B cell (primary cell): ENCODE measurements at regions not wholly inside any gene's neighbourhood (a gene's known extent, or its start where the extent isn't known, plus 50 kb on each side); places are given as distances from the start of the nearest gene placed in this dataset.

Source experiments
- ATAC-seq: fragments of 200-7000 bp; cut with Tn5 transposase; one replicate; pipeline ENCODE4 v1.10.0; 2021; ENCODE audit warnings: low read depth, mild to moderate bottlenecking, moderate number of reproducible peaks, moderate library complexity
- CTCF ChIA-PET: fragments of 350-600 bp; sonication (Branson Sonifier 250); formaldehyde crosslinking; loops from one replicate; lab custom pipeline; 2021; ENCODE audit warnings: antibody characterized with exemption, inconsistent platforms; lab: Charles Lee
- POLR2A ChIA-PET: fragments of 350-600 bp; sonication (Branson Sonifier 250); formaldehyde crosslinking; loops from one replicate; lab custom pipeline; 2021; ENCODE audit warnings: antibody characterized with exemption; lab: Charles Lee
- DNase-seq: peaks from one replicate; pipeline ENCODE4 v3.0.0; 2013
- H2AFZ ChIP-seq: 2 replicates; pipeline ENCODE4 v1.6.1; 2012; ENCODE audit warnings: mild to moderate bottlenecking, low read depth, low read length; ENCODE audit not compliant: insufficient read depth, poor library complexity, severe bottlenecking
- H3K27ac ChIP-seq, 2 donors: 1 replicate in 1 of 2; 2 replicates in 1 of 2; pipeline ENCODE4 v1.5.1; 2012 to 2013; ENCODE audit warnings: low read length in 2 of 2, mild to moderate bottlenecking in 2 of 2, moderate library complexity in 1 of 2
- H3K27me3 ChIP-seq, 4 experiments: fragments of 200-600 bp in 1 of 4; sonication (generic) in 1 of 4; replicated peaks in 1 of 4; 1 replicate in 2 of 4; 2 replicates in 2 of 4; pipeline versions ENCODE4 v1.6.1 to v1.7.0; 2013 to 2016; ENCODE audit warnings: low read length in 3 of 4, mild to moderate bottlenecking in 2 of 4, mixed read lengths in 1 of 4, moderate library complexity in 1 of 4; ENCODE audit not compliant: insufficient read depth in 4 of 4, control insufficient read depth in 3 of 4; ENCODE audit errors: control extremely low read depth in 1 of 4
- H3K36me3 ChIP-seq, 2 experiments: replicated peaks in 1 of 2; 1 replicate in 1 of 2; 2 replicates in 1 of 2; pipeline versions ENCODE4 v1.6.1 to v1.7.1; 2013; ENCODE audit warnings: low read length in 1 of 2; ENCODE audit not compliant: insufficient read depth in 2 of 2, control insufficient read depth in 1 of 2; ENCODE audit errors: control extremely low read depth in 1 of 2, extremely low read depth in 1 of 2
- H3K4me1 ChIP-seq, 2 donors: fragments of 200-600 bp in 1 of 2; sonication (generic) in 1 of 2; 1 replicate in 1 of 2; 2 replicates in 1 of 2; pipeline versions ENCODE4 v1.5.1 to v1.6.1; 2013 to 2017; ENCODE audit warnings: low read length in 2 of 2; ENCODE audit not compliant: control insufficient read depth in 2 of 2, insufficient read depth in 2 of 2
- H3K4me2 ChIP-seq: replicated peaks from 2 replicates; pipeline ENCODE3; 2012; ENCODE audit warnings: mild to moderate bottlenecking, low read depth, low read length; ENCODE audit not compliant: poor library complexity, severe bottlenecking
- H3K4me3 ChIP-seq, 5 experiments: fragments of 200-600 bp in 1 of 5; sonication (generic) in 1 of 5; 1 replicate in 3 of 5; 2 replicates in 2 of 5; pipeline versions ENCODE4 v1.5.1 to v1.7.0; 2011 to 2016; ENCODE audit warnings: low read length in 4 of 5, mild to moderate bottlenecking in 4 of 5, low read depth in 2 of 5, control low read depth in 1 of 5, moderate library complexity in 1 of 5; ENCODE audit not compliant: insufficient read depth in 1 of 5; ENCODE audit errors: control extremely low read depth in 1 of 5, extremely low read depth in 1 of 5
- H3K79me2 ChIP-seq: fragments of 200-600 bp; sonication (generic); one replicate; pipeline ENCODE4 v1.6.0; 2016; ENCODE audit warnings: low read length; ENCODE audit not compliant: control insufficient read depth, insufficient read depth
- H3K9ac ChIP-seq: fragments of 200-600 bp; sonication (generic); 2 replicates; pipeline ENCODE4 v1.6.1; 2017; ENCODE audit warnings: mild to moderate bottlenecking, low read length, moderate library complexity
- H3K9me3 ChIP-seq, 3 donors: one replicate each; pipeline versions ENCODE4 v1.6.1 to v1.7.1; 2013; ENCODE audit warnings: low read length in 2 of 3; ENCODE audit not compliant: control insufficient read depth in 2 of 3, insufficient read depth in 1 of 3; ENCODE audit errors: control extremely low read depth in 1 of 3
- H4K20me1 ChIP-seq: 2 replicates; pipeline ENCODE4 v1.6.0; 2012; ENCODE audit warnings: mild to moderate bottlenecking, low read length; ENCODE audit not compliant: insufficient read depth, control insufficient read depth, poor library complexity, severe bottlenecking
- H3K27ac Mint-ChIP-seq: one replicate; pipeline ENCODE4 v1.8.0; 2021; ENCODE audit warnings: mixed read lengths
- H3K27me3 Mint-ChIP-seq: one replicate; pipeline ENCODE4 v1.8.0; 2021; ENCODE audit warnings: mixed read lengths
- H3K4me1 Mint-ChIP-seq: one replicate; pipeline ENCODE4 v1.8.0; 2021; ENCODE audit warnings: mixed read lengths
- H3K4me3 Mint-ChIP-seq: one replicate; pipeline ENCODE4 v1.8.0; 2021; ENCODE audit warnings: mixed read lengths
- H3K9me3 Mint-ChIP-seq: one replicate; pipeline ENCODE4 v1.8.0; 2022; ENCODE audit warnings: mixed read lengths; ENCODE audit not compliant: insufficient read depth
- EZH2 ChIP-seq: IDR thresholded peaks from 2 replicates; pipeline ENCODE4 v1.6.1; 2012; ENCODE audit warnings: borderline replicate concordance, low read depth, mild to moderate bottlenecking, moderate library complexity, low read length; ENCODE audit not compliant: insufficient read depth, poor library complexity, severe bottlenecking
- WGBS: methylation state at CpG from one replicate; pipeline ENCODE4 v1.1.5; 2013; ENCODE audit warnings: missing lambda C conversion rate; ENCODE audit not compliant: insufficient coverage; 5-methylcytosine and 5-hydroxymethylcytosine counted together
- intact Hi-C: fragments of 100-400 bp; cut with micrococcal nuclease; formaldehyde crosslinking; loops from one replicate; pipeline ENCODE4 v1.10.0; 2022
- TF ChIP-seq, protein P1 (sequence below): fragments of 200-600 bp; IDR thresholded peaks from one replicate; pipeline ENCODE4 v1.8.0; 2022; ENCODE audit warnings: antibody characterized with exemption, mild to moderate bottlenecking

- no peak overlapping the region for H3K4me3 ChIP-seq
- DNase-seq = no peak
- H4K20me1 ChIP-seq = no peaks in the 10 kb centered on the region
- H3K36me3 ChIP-seq = no peaks in the 10 kb centered on the region
- no peaks in the 10 kb centered on the region for H3K27me3 ChIP-seq
- 90% methylated on average over 2 of the region's 2 CpGs for WGBS
- no peak for TF ChIP-seq EZH2
- TF ChIP-seq, protein P1, sequence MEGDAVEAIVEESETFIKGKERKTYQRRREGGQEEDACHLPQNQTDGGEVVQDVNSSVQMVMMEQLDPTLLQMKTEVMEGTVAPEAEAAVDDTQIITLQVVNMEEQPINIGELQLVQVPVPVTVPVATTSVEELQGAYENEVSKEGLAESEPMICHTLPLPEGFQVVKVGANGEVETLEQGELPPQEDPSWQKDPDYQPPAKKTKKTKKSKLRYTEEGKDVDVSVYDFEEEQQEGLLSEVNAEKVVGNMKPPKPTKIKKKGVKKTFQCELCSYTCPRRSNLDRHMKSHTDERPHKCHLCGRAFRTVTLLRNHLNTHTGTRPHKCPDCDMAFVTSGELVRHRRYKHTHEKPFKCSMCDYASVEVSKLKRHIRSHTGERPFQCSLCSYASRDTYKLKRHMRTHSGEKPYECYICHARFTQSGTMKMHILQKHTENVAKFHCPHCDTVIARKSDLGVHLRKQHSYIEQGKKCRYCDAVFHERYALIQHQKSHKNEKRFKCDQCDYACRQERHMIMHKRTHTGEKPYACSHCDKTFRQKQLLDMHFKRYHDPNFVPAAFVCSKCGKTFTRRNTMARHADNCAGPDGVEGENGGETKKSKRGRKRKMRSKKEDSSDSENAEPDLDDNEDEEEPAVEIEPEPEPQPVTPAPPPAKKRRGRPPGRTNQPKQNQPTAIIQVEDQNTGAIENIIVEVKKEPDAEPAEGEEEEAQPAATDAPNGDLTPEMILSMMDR = no peak
- H3K4me3 Mint-ChIP-seq = no peak overlapping the region
- no peaks in the 10 kb centered on the region for H3K4me1 ChIP-seq
- H3K27ac ChIP-seq = no peak overlapping the region
- H3K9ac ChIP-seq = no peak overlapping the region
- CTCF ChIA-PET = no interaction called here
- H3K79me2 ChIP-seq = no peaks in the 10 kb centered on the region
- intact Hi-C loops = no loop called here
- no peak overlapping the region for H3K27ac Mint-ChIP-seq
- peaks cover 0 to 2% (median 0%) of the 10 kb centered on the region in 3 donors for H3K9me3 ChIP-seq
- H3K9me3 Mint-ChIP-seq = peaks cover 3% of the 10 kb centered on the region
- H3K4me2 ChIP-seq = no peak overlapping the region
- no peaks in the 10 kb centered on the region for H3K4me1 Mint-ChIP-seq
- H2AFZ ChIP-seq = no peak overlapping the region
- no peaks in the 10 kb centered on the region for H3K27me3 Mint-ChIP-seq
- ATAC-seq = no peak
- POLR2A ChIA-PET = no interaction called here
These were observed 158.7 kb downstream of the IRS2 start for GRCh38 chr13:109627649-109628048.

- H3K9me3 Mint-ChIP-seq = peaks cover 2% of the 10 kb centered on the region
- H3K4me2 ChIP-seq = no peak overlapping the region
- no peaks in the 10 kb centered on the region for H3K27me3 ChIP-seq
- no peak overlapping the region for H3K4me3 ChIP-seq
- CTCF ChIA-PET = no interaction called here
- intact Hi-C loops = no loop called here
- no peaks in the 10 kb centered on the region for H3K36me3 ChIP-seq
- WGBS = 71% methylated on average over 8 of the region's 8 CpGs
- POLR2A ChIA-PET = no interaction called here
- no peak overlapping the region for H3K9ac ChIP-seq
- H3K4me1 Mint-ChIP-seq = no peaks in the 10 kb centered on the region
- no peaks in the 10 kb centered on the region for H3K9me3 ChIP-seq
- no peak for TF ChIP-seq EZH2
- H3K4me1 ChIP-seq = no peaks in the 10 kb centered on the region
- H3K79me2 ChIP-seq = no peaks in the 10 kb centered on the region
- H4K20me1 ChIP-seq = no peaks in the 10 kb centered on the region
- no peak for DNase-seq
- H3K27ac Mint-ChIP-seq = no peak overlapping the region
- no peaks in the 10 kb centered on the region for H3K27me3 Mint-ChIP-seq
- no peak for ATAC-seq
- H3K4me3 Mint-ChIP-seq = no peak overlapping the region
- H2AFZ ChIP-seq = no peak overlapping the region
- no peak overlapping the region for H3K27ac ChIP-seq
These were observed 159.8 kb downstream of the IRS2 start for GRCh38 chr13:109626386-109627171.
